ENCODE measurements at regions not wholly inside any gene's neighbourhood (a gene's known extent, or its start where the extent isn't known, plus 50 kb on each side); places are given as distances from the start of the nearest gene placed in this dataset.

DNA sequence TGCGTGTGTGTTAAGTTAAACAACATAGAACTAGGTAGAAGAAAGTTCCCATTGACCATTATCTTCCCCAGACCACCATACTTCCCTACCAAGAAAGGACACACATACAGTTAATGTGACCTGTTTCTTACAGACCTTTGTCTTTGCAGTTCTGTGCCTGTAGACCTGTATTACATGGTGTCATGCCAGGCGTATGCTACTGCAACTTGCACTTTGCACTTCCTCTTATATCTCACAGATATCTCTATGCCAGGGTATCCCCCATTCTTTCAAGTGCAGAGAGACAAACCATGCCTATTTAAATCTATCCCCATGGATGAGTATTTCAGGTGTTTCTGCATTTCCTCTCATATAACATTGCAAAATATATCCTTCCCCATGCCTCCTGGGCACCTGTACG, 136.8 kb upstream of the PKDCC start:
- Histone ChIP-seq H3K9ac (ENCODE audit: low read depth in 1 of 2, low read length in 2 of 2) (no peak overlapping the region), H3K27ac (ENCODE audit: low read depth, low read length) (no peak overlapping the region), H3K27me3 (ENCODE audit: control insufficient read depth in 1 of 2, insufficient read depth in 2 of 2, low read length in 2 of 2) (no peaks in the 10 kb centered on the region), H3K4me1 (ENCODE audit: control insufficient read depth in 1 of 2, insufficient read depth in 2 of 2, low read length in 2 of 2) (peaks cover 18 to 44% of the 10 kb centered on the region in 2 donors), H3K36me3 (ENCODE audit: control insufficient read depth in 1 of 2, insufficient read depth in 2 of 2, low read length in 2 of 2) (no peaks in the 10 kb centered on the region), H3K9me3 (ENCODE audit: control insufficient read depth in 1 of 2, low read length in 2 of 2) (no peaks in the 10 kb centered on the region), H3K4me3 (ENCODE audit: low read depth in 1 of 2, low read length in 2 of 2) (no peak overlapping the region)

DNA sequence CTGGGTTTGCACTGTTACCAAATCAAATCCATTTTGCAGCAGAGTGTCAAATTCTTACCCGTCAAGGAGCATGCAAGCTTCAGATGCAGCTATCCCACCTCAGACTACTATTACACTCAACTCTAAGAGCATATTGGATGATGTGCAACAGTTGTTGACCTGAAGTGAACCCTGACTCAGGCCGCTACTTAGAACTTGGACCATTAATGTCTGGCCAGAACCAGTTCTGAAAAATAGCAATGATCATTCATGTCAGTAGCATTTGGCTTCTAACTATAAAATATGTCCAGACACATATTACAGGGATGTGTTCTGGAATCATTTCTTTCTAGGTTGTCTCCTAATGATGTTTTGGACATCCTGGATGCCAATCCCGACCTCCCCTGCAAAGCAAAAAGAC, 135.5 kb upstream of the PKDCC start:
- peaks cover 13 to 34% of the 10 kb centered on the region in 2 donors for H3K4me1 ChIP-seq (ENCODE audit: control insufficient read depth in 1 of 2, insufficient read depth in 2 of 2, low read length in 2 of 2)
- H3K27me3 ChIP-seq (ENCODE audit: control insufficient read depth in 1 of 2, insufficient read depth in 2 of 2, low read length in 2 of 2): no peaks in the 10 kb centered on the region
- no peaks in the 10 kb centered on the region for H3K36me3 ChIP-seq (ENCODE audit: control insufficient read depth in 1 of 2, insufficient read depth in 2 of 2, low read length in 2 of 2)
- H3K9me3 ChIP-seq (ENCODE audit: control insufficient read depth in 1 of 2, low read length in 2 of 2): no peaks in the 10 kb centered on the region
- no peak overlapping the region for H3K4me3 ChIP-seq (ENCODE audit: low read depth in 1 of 2, low read length in 2 of 2)
- no peak overlapping the region for H3K9ac ChIP-seq (ENCODE audit: low read depth in 1 of 2, low read length in 2 of 2)
- H3K27ac ChIP-seq (ENCODE audit: low read depth, low read length): no peak overlapping the region

DNA sequence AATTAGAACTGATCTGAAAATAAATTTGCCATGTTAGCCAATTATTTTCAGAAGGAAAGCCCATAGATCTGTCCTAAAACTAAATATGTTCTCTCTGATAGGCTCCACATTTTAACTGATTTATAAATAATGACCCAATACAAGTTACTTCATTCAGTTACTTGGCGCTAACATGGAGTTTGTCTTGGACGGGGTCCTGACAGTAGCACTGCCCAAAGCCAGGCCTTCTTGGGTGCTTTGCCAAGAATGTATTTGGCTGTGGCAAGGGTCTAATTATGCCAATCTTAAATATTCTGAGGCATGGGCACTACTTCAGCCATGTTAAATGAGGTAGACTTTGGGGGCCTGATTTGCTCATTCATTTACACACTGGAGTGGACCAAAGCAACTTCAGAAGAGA, 135.0 kb upstream of the PKDCC start:
- Histone ChIP-seq H3K9ac (ENCODE audit: low read depth in 1 of 2, low read length in 2 of 2) (no peak overlapping the region), H3K4me1 (ENCODE audit: control insufficient read depth in 1 of 2, insufficient read depth in 2 of 2, low read length in 2 of 2) (peaks cover 9 to 30% of the 10 kb centered on the region in 2 donors), H3K36me3 (ENCODE audit: control insufficient read depth in 1 of 2, insufficient read depth in 2 of 2, low read length in 2 of 2) (no peaks in the 10 kb centered on the region), H3K4me3 (ENCODE audit: low read depth in 1 of 2, low read length in 2 of 2) (no peak overlapping the region), H3K27me3 (ENCODE audit: control insufficient read depth in 1 of 2, insufficient read depth in 2 of 2, low read length in 2 of 2) (no peaks in the 10 kb centered on the region), H3K27ac (ENCODE audit: low read depth, low read length) (no peak overlapping the region), H3K9me3 (ENCODE audit: control insufficient read depth in 1 of 2, low read length in 2 of 2) (no peaks in the 10 kb centered on the region)

DNA sequence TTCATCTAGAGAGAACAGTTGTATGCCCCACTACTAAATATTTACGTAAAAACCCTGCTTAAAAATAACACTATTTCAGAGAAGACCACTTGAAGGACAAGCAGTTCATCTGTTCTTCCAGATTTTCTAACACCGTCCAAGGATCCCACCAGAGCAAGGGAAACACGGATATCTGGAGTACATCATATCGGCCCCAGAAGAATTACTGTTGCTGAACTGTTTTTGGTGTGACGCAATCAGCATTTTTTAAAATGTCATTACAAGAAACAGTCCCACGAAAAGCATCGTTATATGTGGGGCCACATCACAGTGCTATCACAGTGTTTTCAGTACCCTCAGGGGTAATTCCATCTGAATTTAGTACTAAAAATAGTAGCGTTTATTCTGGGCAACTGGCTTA, 134.5 kb upstream of the PKDCC start:
- H3K27ac ChIP-seq (ENCODE audit: low read depth, low read length): no peak overlapping the region
- peaks cover 9 to 25% of the 10 kb centered on the region in 2 donors for H3K4me1 ChIP-seq (ENCODE audit: control insufficient read depth in 1 of 2, insufficient read depth in 2 of 2, low read length in 2 of 2)

DNA sequence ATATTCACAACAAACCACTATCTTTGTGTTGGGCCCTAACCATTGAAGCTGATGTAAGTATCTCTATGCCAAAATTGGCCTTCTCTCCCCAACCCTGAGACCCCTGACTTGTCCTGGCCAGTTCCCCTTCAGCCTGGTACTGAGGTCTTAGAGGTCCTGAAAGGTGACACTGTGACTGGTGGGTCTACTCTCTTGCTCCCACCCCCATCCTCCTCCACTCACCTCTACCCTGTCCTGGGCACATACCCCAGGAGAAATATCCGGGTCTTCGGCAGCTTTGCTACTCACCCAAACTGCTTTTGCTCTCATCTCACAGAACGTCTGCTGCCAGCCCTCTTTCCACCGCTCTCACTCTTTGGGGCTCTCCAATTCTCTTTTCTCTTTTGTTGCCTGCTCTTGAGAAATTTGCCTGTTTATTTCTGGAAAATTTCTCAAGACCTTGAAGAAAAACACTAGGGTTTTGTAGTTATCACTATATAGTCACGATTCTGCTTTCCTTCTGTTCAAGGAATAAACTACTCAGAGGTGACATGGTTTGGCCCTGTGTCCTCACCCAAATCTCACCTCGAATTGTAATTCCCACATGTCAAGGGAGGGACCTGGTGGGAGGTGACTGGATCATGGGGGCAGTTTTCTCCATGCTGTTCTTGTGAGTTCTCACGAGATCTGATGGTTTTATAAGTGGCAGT, 133.8 kb upstream of the PKDCC start:
- H3K27ac ChIP-seq (ENCODE audit: low read depth, low read length): no peak overlapping the region
- H3K27me3 ChIP-seq (ENCODE audit: control insufficient read depth in 1 of 2, insufficient read depth in 2 of 2, low read length in 2 of 2): no peaks in the 10 kb centered on the region

More for the DNA sequence above, 134.5 kb upstream of the PKDCC start:
- no peaks in the 10 kb centered on the region for H3K9me3 ChIP-seq (ENCODE audit: control insufficient read depth in 1 of 2, low read length in 2 of 2)
- no peaks in the 10 kb centered on the region for H3K36me3 ChIP-seq (ENCODE audit: control insufficient read depth in 1 of 2, insufficient read depth in 2 of 2, low read length in 2 of 2)
- no peak overlapping the region for H3K9ac ChIP-seq (ENCODE audit: low read depth in 1 of 2, low read length in 2 of 2)
- no peaks in the 10 kb centered on the region for H3K27me3 ChIP-seq (ENCODE audit: control insufficient read depth in 1 of 2, insufficient read depth in 2 of 2, low read length in 2 of 2)
- no peak overlapping the region for H3K4me3 ChIP-seq (ENCODE audit: low read depth in 1 of 2, low read length in 2 of 2)

DNA sequence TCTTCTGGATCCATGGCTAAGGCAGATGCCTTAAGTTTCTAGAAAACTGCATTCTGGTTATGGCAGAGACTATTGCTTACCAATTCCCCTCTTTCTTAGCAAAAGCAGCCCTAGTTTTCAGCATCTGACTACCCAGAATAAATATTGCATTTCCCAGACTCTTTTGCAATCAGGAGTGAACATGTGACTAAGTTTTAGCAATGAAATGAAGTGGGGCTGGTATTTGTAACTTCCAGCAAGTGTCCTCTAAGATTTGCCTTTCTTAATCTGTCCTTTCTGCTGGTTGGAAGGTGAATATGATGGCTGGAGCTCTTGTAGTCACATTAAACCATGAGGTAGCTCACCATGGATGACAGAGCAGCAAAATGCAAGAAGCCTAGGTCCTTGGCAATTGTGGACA, 132.9 kb upstream of the PKDCC start:
- no peak overlapping the region for H3K4me3 ChIP-seq (ENCODE audit: low read depth in 1 of 2, low read length in 2 of 2)
- peaks cover 9 to 10% of the 10 kb centered on the region in 2 donors for H3K4me1 ChIP-seq (ENCODE audit: control insufficient read depth in 1 of 2, insufficient read depth in 2 of 2, low read length in 2 of 2)
- H3K36me3 ChIP-seq (ENCODE audit: control insufficient read depth in 1 of 2, insufficient read depth in 2 of 2, low read length in 2 of 2): no peaks in the 10 kb centered on the region
- no peaks in the 10 kb centered on the region for H3K27me3 ChIP-seq (ENCODE audit: control insufficient read depth in 1 of 2, insufficient read depth in 2 of 2, low read length in 2 of 2)
- H3K27ac ChIP-seq (ENCODE audit: low read depth, low read length): no peak overlapping the region
- no peaks in the 10 kb centered on the region for H3K9me3 ChIP-seq (ENCODE audit: control insufficient read depth in 1 of 2, low read length in 2 of 2)
- no peak overlapping the region for H3K9ac ChIP-seq (ENCODE audit: low read depth in 1 of 2, low read length in 2 of 2)

More for the DNA sequence above, 133.8 kb upstream of the PKDCC start:
- Histone ChIP-seq H3K9ac (ENCODE audit: low read depth in 1 of 2, low read length in 2 of 2) (no peak overlapping the region), H3K4me1 (ENCODE audit: control insufficient read depth in 1 of 2, insufficient read depth in 2 of 2, low read length in 2 of 2) (peaks cover 9 to 17% of the 10 kb centered on the region in 2 donors), H3K36me3 (ENCODE audit: control insufficient read depth in 1 of 2, insufficient read depth in 2 of 2, low read length in 2 of 2) (no peaks in the 10 kb centered on the region), H3K4me3 (ENCODE audit: low read depth in 1 of 2, low read length in 2 of 2) (no peak overlapping the region), H3K9me3 (ENCODE audit: control insufficient read depth in 1 of 2, low read length in 2 of 2) (no peaks in the 10 kb centered on the region)

DNA sequence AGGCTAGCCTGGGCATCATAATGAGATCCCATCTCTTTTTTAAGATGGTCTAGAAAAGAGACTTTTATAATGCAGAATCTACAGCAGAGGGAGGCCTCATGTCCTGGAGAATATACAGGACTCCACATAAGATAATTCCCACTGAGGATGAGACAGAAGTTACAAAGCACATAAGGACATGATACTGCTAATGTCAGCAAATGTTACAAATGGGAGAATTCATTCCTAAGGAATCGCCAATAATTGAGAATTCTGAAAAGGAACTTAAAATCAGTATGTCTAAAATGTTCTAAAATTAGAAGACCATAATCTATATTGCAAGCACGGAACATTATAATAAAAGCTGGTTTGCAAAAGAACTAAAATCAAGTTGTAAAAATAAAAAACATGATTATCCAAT, 131.6 kb upstream of the PKDCC start:
- Histone ChIP-seq H3K27me3 (ENCODE audit: control insufficient read depth in 1 of 2, insufficient read depth in 2 of 2, low read length in 2 of 2) (no peaks in the 10 kb centered on the region), H3K27ac (ENCODE audit: low read depth, low read length) (no peak overlapping the region), H3K9ac (ENCODE audit: low read depth in 1 of 2, low read length in 2 of 2) (no peak overlapping the region), H3K36me3 (ENCODE audit: control insufficient read depth in 1 of 2, insufficient read depth in 2 of 2, low read length in 2 of 2) (no peaks in the 10 kb centered on the region), H3K4me1 (ENCODE audit: control insufficient read depth in 1 of 2, insufficient read depth in 2 of 2, low read length in 2 of 2) (peaks cover 3 to 4% of the 10 kb centered on the region in 2 donors), H3K9me3 (ENCODE audit: control insufficient read depth in 1 of 2, low read length in 2 of 2) (no peaks in the 10 kb centered on the region), H3K4me3 (ENCODE audit: low read depth in 1 of 2, low read length in 2 of 2) (no peak overlapping the region)

DNA sequence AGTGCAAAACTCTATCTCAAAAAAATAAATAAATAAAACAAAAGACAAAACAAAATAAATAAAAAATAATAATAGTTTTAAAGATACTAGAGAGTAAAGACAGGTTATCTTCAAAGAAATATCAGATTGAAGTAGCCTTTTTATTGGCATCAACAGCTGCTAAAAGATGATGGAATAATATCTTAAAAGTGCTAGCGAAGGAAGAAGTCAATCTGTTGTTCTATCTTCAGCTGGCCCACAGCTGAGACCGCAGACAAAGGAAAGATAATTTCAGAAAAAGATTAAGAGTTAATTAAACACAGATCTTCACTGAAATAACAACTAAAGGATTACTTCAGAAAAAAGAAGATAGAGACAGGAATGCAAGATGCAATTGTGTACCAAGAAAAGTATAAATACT, 130.2 kb upstream of the PKDCC start:
- H3K27me3 ChIP-seq (ENCODE audit: control insufficient read depth in 1 of 2, insufficient read depth in 2 of 2, low read length in 2 of 2): no peaks in the 10 kb centered on the region
- no peak overlapping the region for H3K27ac ChIP-seq (ENCODE audit: low read depth, low read length)
- peaks cover 0 to 3% of the 10 kb centered on the region in 2 donors for H3K4me1 ChIP-seq (ENCODE audit: control insufficient read depth in 1 of 2, insufficient read depth in 2 of 2, low read length in 2 of 2)
- H3K9ac ChIP-seq (ENCODE audit: low read depth in 1 of 2, low read length in 2 of 2): no peak overlapping the region
- no peak overlapping the region for H3K4me3 ChIP-seq (ENCODE audit: low read depth in 1 of 2, low read length in 2 of 2)
- no peaks in the 10 kb centered on the region for H3K9me3 ChIP-seq (ENCODE audit: control insufficient read depth in 1 of 2, low read length in 2 of 2)
- no peaks in the 10 kb centered on the region for H3K36me3 ChIP-seq (ENCODE audit: control insufficient read depth in 1 of 2, insufficient read depth in 2 of 2, low read length in 2 of 2)

DNA sequence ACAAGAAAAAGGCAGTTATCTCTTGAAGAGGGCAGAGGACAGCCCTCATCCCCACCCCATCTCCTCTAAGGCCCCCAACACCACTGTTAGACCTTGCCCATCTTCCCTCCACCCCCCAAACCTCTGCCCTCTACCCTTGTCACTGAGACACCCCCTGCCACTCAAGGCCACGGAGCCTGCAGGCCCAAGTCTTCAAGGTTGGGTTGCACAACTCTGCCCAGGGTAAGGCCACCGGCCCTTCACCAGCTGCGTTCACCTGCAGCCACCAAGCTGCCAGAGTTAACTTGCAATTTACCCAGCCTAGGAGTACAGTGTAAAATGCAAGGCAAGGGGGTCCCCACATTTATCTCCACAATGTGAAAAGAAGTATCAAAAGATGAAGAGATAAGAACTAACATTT, 128.7 kb upstream of the PKDCC start:
- Histone ChIP-seq H3K9me3 (ENCODE audit: control insufficient read depth in 1 of 2, low read length in 2 of 2) (no peaks in the 10 kb centered on the region), H3K27ac (ENCODE audit: low read depth, low read length) (no peak overlapping the region), H3K9ac (ENCODE audit: low read depth in 1 of 2, low read length in 2 of 2) (no peak overlapping the region), H3K27me3 (ENCODE audit: control insufficient read depth in 1 of 2, insufficient read depth in 2 of 2, low read length in 2 of 2) (no peaks in the 10 kb centered on the region), H3K4me1 (ENCODE audit: control insufficient read depth in 1 of 2, insufficient read depth in 2 of 2, low read length in 2 of 2) (peaks cover 3 to 11% of the 10 kb centered on the region in 2 donors), H3K36me3 (ENCODE audit: control insufficient read depth in 1 of 2, insufficient read depth in 2 of 2, low read length in 2 of 2) (no peaks in the 10 kb centered on the region), H3K4me3 (ENCODE audit: low read depth in 1 of 2, low read length in 2 of 2) (no peak overlapping the region)

DNA sequence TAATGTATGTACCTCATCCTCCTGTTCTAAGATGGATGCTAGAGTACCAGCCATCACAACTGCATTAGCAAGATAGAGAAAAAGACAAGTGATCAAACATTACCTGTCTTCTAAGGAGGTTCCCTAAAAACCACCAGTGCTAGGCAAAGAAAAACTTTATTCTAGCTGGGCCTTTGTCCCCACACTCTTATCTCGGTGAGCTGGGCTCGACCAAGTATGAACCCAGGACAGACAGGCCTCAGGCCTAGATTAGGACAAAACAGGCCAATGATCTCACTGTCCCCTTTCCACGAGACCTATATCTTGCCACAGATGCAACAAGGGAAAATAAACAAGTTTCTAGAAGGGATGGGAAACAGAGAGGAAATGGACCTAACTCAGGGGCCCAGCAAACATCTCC, 127.6 kb upstream of the PKDCC start:
- H3K27ac ChIP-seq (ENCODE audit: low read depth, low read length): no peak overlapping the region
- no peak overlapping the region for H3K4me3 ChIP-seq (ENCODE audit: low read depth in 1 of 2, low read length in 2 of 2)
- H3K27me3 ChIP-seq (ENCODE audit: control insufficient read depth in 1 of 2, insufficient read depth in 2 of 2, low read length in 2 of 2): no peaks in the 10 kb centered on the region
- peaks cover 3 to 21% of the 10 kb centered on the region in 2 donors for H3K4me1 ChIP-seq (ENCODE audit: control insufficient read depth in 1 of 2, insufficient read depth in 2 of 2, low read length in 2 of 2)
- no peak overlapping the region for H3K9ac ChIP-seq (ENCODE audit: low read depth in 1 of 2, low read length in 2 of 2)
- H3K9me3 ChIP-seq (ENCODE audit: control insufficient read depth in 1 of 2, low read length in 2 of 2): no peaks in the 10 kb centered on the region
- no peaks in the 10 kb centered on the region for H3K36me3 ChIP-seq (ENCODE audit: control insufficient read depth in 1 of 2, insufficient read depth in 2 of 2, low read length in 2 of 2)
